ENCODE measurements at regions not wholly inside any gene's neighbourhood (a gene's known extent, or its start where the extent isn't known, plus 50 kb on each side); places are given as distances from the start of the nearest gene placed in this dataset.
"Not testable (repeated sequence)": the region's sequence is repeated elsewhere in the genome, so short reads cannot be mapped to it uniquely, and the experiment has no call there.

- Mint-ChIP-seq H3K27ac (no peak overlapping the region), H3K4me1 (no peaks in the 10 kb centered on the region), H3K36me3 (no peaks in the 10 kb centered on the region), H3K4me3 (no peak overlapping the region), H3K9me3 (ENCODE audit: low read depth) (peaks cover 19% of the 10 kb centered on the region), H3K27me3 (no peaks in the 10 kb centered on the region)
- CTCF ChIA-PET, result no interaction called here
- DNase-seq, result no peak
- no peak for ATAC-seq
These were observed 876.2 kb downstream of the TBL1XR1 start for GRCh38 chr3:176321099-176321498.

- DNase-seq (no peak), ATAC-seq (no peak)
- Mint-ChIP-seq H3K4me1 (no peaks in the 10 kb centered on the region), H3K27ac (no peak overlapping the region), H3K27me3 (no peaks in the 10 kb centered on the region), H3K36me3 (no peaks in the 10 kb centered on the region), H3K9me3 (ENCODE audit: low read depth) (peaks cover 7% of the 10 kb centered on the region), H3K4me3 (no peak overlapping the region)
- CTCF ChIA-PET, result no interaction called here
These were observed 883.9 kb downstream of the TBL1XR1 start for GRCh38 chr3:176313426-176313825.

- Mint-ChIP-seq H3K27ac (no peak overlapping the region), H3K27me3 (no peaks in the 10 kb centered on the region), H3K36me3 (no peaks in the 10 kb centered on the region), H3K4me3 (no peak overlapping the region), H3K4me1 (no peaks in the 10 kb centered on the region), H3K9me3 (ENCODE audit: low read depth) (peaks cover 6% of the 10 kb centered on the region)
- CTCF ChIA-PET, result no interaction called here
- ATAC-seq (no peak), DNase-seq (no peak)
These were observed 886.6 kb downstream of the TBL1XR1 start for GRCh38 chr3:176310641-176311040.

GRCh38 chr3:176302271-176302670, 895.0 kb downstream of the TBL1XR1 start:
- no peak for DNase-seq
- Mint-ChIP-seq H3K4me1 (no peaks in the 10 kb centered on the region), H3K27me3 (no peaks in the 10 kb centered on the region), H3K4me3 (no peak overlapping the region), H3K27ac (no peak overlapping the region), H3K36me3 (no peaks in the 10 kb centered on the region), H3K9me3 (ENCODE audit: low read depth) (no peaks in the 10 kb centered on the region)
- CTCF ChIA-PET, result no interaction called here
- no peak for ATAC-seq

DNA sequence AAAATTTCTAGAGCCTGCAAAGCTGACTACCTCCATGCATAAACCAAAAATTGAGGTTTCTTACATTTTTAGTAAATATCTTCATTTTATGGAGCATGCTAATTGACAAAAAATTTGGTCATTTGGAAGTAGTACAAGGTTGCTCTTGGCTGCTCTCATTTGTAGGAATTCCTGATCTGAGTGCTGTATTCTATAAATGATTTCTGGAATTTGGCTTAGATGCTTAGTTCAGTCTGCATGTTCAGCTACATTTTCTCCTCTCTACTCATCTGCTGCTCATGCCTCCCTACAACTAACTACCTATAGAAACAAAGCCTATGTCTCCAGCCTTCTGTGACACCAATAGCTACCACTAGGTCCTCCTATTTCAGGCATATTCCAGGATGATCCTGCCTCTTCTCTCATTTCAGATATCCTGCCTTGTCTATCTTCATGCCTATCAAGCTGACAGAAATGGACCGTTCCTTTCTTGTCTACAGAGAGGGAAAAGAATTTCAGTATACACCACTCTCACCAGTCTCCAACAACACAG, 901.1 kb downstream of the TBL1XR1 start:
- CTCF ChIA-PET, result no interaction called here
- Mint-ChIP-seq H3K4me1 (no peaks in the 10 kb centered on the region), H3K9me3 (ENCODE audit: low read depth) (no peaks in the 10 kb centered on the region), H3K27me3 (no peaks in the 10 kb centered on the region), H3K27ac (no peak overlapping the region), H3K36me3 (no peaks in the 10 kb centered on the region), H3K4me3 (no peak overlapping the region)
- no peak for ATAC-seq
- DNase-seq, result no peak

- Mint-ChIP-seq H3K27ac (no peak overlapping the region), H3K4me3 (no peak overlapping the region), H3K9me3 (ENCODE audit: low read depth) (no peaks in the 10 kb centered on the region), H3K27me3 (no peaks in the 10 kb centered on the region), H3K4me1 (no peaks in the 10 kb centered on the region), H3K36me3 (no peaks in the 10 kb centered on the region)
- CTCF ChIA-PET, result no interaction called here
- no peak for DNase-seq
- ATAC-seq, result no peak
These were observed 904.0 kb downstream of the TBL1XR1 start for GRCh38 chr3:176293276-176293675.

DNA sequence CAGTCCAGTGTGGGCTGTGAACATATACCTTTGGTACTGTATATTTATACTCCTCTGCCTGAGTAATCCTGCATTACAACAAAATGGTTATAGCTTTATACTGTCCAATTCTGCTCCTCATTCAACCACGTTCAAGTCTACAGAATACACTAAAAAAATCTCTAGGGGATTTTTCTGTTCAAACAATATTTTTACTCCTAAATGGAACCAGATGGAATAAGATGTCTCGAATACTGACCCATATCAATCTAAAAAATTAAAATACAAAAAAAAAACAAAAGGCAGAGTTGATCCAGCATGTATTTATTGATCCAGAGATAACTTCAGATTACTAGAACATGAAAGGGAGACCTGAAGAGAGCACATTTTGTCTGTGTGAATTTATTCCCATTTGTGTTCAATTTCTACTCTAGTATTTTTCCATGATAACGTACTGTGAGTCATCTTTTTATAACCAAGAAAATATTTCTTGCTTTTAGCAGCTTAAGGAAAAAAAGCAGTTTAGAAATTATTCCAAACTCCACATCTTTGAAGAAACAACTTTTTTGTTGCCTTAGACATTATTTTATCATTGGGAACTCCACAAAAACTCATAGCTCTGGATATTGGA, 910.7 kb downstream of the TBL1XR1 start:
- Mint-ChIP-seq H3K27ac (no peak overlapping the region), H3K9me3 (ENCODE audit: low read depth) (no peaks in the 10 kb centered on the region), H3K36me3 (no peaks in the 10 kb centered on the region), H3K4me3 (no peak overlapping the region), H3K4me1 (no peaks in the 10 kb centered on the region), H3K27me3 (no peaks in the 10 kb centered on the region)
- DNase-seq (no peak), ATAC-seq (no peak)
- CTCF ChIA-PET, result no interaction called here

DNA sequence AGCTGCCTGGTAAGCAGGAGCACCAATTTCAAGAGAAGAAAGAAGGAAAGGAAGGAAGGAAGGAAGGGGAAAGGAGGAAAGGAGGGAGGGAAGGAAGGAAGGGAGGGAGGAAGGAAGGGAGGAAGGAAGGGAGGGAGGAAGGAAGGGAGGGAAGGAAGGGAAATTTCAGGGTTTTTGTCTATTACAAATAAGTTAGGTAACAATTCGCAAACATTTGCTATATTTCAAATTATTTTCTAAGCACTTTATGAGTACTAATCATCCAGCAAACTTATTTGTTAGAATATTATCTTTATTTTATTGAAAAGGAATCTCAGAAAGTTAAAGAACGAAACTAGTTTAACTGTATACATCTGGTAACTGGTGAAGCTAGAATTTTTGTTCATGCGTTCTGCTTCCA, 921.7 kb downstream of the TBL1XR1 start:
- Mint-ChIP-seq H3K27me3 (no peaks in the 10 kb centered on the region), H3K4me3 (no peak overlapping the region), H3K4me1 (no peaks in the 10 kb centered on the region), H3K36me3 (no peaks in the 10 kb centered on the region), H3K27ac (no peak overlapping the region), H3K9me3 (ENCODE audit: low read depth) (peaks cover 3% of the 10 kb centered on the region)
- no peak for DNase-seq
- CTCF ChIA-PET, result no interaction called here
- no peak for ATAC-seq

DNA sequence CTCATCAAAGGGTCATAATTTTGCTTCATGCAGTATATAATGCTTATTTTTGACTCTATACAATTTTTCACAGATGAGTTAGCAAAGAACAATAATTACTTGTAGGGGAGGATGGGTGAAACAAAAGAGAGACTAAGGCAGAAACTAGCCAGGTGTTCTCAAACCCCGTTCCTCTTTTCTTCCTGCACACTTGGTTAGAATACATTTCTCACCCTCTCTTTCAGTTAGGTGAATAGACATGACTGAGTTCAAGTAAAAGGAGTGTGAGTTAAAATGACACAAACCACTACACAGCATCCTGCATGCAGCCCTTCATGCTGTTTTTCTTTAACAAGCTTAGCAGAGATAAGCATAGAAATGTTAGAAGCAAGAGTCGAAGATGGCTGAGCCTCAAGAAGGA, 922.2 kb downstream of the TBL1XR1 start:
- DNase-seq (no peak), ATAC-seq (no peak)
- Mint-ChIP-seq H3K4me3 (no peak overlapping the region), H3K27ac (no peak overlapping the region), H3K4me1 (no peaks in the 10 kb centered on the region), H3K9me3 (ENCODE audit: low read depth) (peaks cover 3% of the 10 kb centered on the region), H3K27me3 (no peaks in the 10 kb centered on the region), H3K36me3 (no peaks in the 10 kb centered on the region)
- CTCF ChIA-PET, result no interaction called here

- no peak overlapping the region for H3K27ac Mint-ChIP-seq
- H3K27me3 Mint-ChIP-seq, result no peaks in the 10 kb centered on the region
- no peaks in the 10 kb centered on the region for H3K4me1 Mint-ChIP-seq
- peaks cover 3% of the 10 kb centered on the region for H3K9me3 Mint-ChIP-seq (ENCODE audit: low read depth)
- CTCF ChIA-PET, result no interaction called here
- no peaks in the 10 kb centered on the region for H3K36me3 Mint-ChIP-seq
- DNase-seq (no peak), ATAC-seq (no peak)
- no peak overlapping the region for H3K4me3 Mint-ChIP-seq
These were observed 923.1 kb downstream of the TBL1XR1 start for GRCh38 chr3:176274161-176274560.

- CTCF ChIA-PET, result no interaction called here
- Mint-ChIP-seq H3K9me3 (ENCODE audit: low read depth) (peaks cover 13% of the 10 kb centered on the region), H3K4me1 (no peaks in the 10 kb centered on the region), H3K4me3 (no peak overlapping the region), H3K36me3 (no peaks in the 10 kb centered on the region), H3K27ac (no peak overlapping the region), H3K27me3 (no peaks in the 10 kb centered on the region)
- DNase-seq, result no peak
- no peak for ATAC-seq
These were observed 935.2 kb downstream of the TBL1XR1 start for GRCh38 chr3:176262071-176262470.

DNA sequence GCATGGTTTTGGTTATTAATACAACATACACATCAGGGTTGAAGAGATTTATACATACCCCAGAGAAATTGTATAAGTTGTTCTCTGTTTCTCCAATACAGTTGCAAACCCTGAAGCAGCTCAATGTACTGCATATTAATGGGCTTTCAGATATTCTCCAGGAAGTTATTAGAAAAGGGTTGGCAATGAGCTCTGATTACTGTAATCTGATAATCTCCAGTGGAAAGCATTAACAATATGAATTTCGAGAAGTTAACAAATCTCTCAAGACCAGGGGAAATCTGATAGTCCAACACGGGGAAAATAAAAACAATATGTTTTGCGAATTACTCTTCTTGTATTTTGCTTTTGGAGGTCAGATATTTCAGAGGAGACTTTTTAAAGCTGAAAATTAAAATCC, 950.1 kb downstream of the TBL1XR1 start:
- no peak for DNase-seq
- no peak for ATAC-seq
- Mint-ChIP-seq H3K9me3 (ENCODE audit: low read depth) (peaks cover 9% of the 10 kb centered on the region), H3K27ac (no peak overlapping the region), H3K36me3 (no peaks in the 10 kb centered on the region), H3K27me3 (no peaks in the 10 kb centered on the region), H3K4me1 (no peaks in the 10 kb centered on the region), H3K4me3 (no peak overlapping the region)
- CTCF ChIA-PET, result no interaction called here

GRCh38 chr3:176219970-176220369, 977.3 kb downstream of the TBL1XR1 start:
- no peak for DNase-seq
- H3K27me3 Mint-ChIP-seq, result no peaks in the 10 kb centered on the region
- no peak overlapping the region for H3K27ac Mint-ChIP-seq
- CTCF ChIA-PET, result no interaction called here
- H3K36me3 Mint-ChIP-seq, result no peaks in the 10 kb centered on the region
- no peaks in the 10 kb centered on the region for H3K4me1 Mint-ChIP-seq
- no peak overlapping the region for H3K4me3 Mint-ChIP-seq
- peaks cover 7% of the 10 kb centered on the region for H3K9me3 Mint-ChIP-seq (ENCODE audit: low read depth)
- ATAC-seq, result no peak

GRCh38 chr3:176214758-176215157, 982.5 kb downstream of the TBL1XR1 start:
- CTCF ChIA-PET, result no interaction called here
- no peak overlapping the region for H3K4me3 Mint-ChIP-seq
- H3K9me3 Mint-ChIP-seq (ENCODE audit: low read depth), result peaks cover 12% of the 10 kb centered on the region
- no peaks in the 10 kb centered on the region for H3K4me1 Mint-ChIP-seq
- no peaks in the 10 kb centered on the region for H3K27me3 Mint-ChIP-seq
- H3K27ac Mint-ChIP-seq, result no peak overlapping the region
- DNase-seq, result no peak
- no peak for ATAC-seq
- H3K36me3 Mint-ChIP-seq, result no peaks in the 10 kb centered on the region

GRCh38 chr3:176213314-176213713, 984.0 kb downstream of the TBL1XR1 start:
- CTCF ChIA-PET; H3K4me1 Mint-ChIP-seq; H3K9me3 Mint-ChIP-seq (ENCODE audit: low read depth); H3K36me3 Mint-ChIP-seq; DNase-seq; H3K27me3 Mint-ChIP-seq; ATAC-seq; H3K27ac Mint-ChIP-seq; H3K4me3 Mint-ChIP-seq: not testable (repeated sequence)
